ENCODE measurements at regions not wholly inside any gene's neighbourhood (a gene's known extent, or its start where the extent isn't known, plus 50 kb on each side); places are given as distances from the start of the nearest gene placed in this dataset.
"Not testable (repeated sequence)": the region's sequence is repeated elsewhere in the genome, so short reads cannot be mapped to it uniquely, and the experiment has no call there.

DNA sequence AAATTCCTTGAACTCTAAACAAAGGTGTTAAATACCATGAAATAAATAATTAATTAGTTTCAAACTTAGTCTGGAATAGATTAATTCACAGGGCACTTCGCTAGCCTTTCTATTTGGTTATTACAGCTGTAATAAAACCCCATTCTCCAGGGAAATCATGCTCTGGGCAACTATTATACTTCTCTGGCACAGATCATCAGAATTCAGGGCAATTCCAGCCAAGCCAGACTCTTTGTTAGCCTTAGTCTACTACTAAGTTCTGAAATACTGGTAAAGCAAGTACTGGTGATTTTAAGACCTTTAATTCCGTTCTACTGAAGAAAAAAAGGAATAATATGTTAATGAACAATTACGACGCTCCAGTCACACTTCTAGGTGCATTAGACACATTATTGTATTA lies 123.4 kb upstream of the PDE1A start:
- DNase-seq = no peak

- DNase-seq = not testable (repeated sequence)
Observed at GRCh38 chr2:182552232-182552631, 125.4 kb upstream of the PDE1A start.

GRCh38 chr2:182552785-182553184 lies 125.9 kb upstream of the PDE1A start:
- not testable (repeated sequence) for DNase-seq

- DNase-seq = no peak
Observed at GRCh38 chr2:182553483-182553882, 126.6 kb upstream of the PDE1A start.

DNA sequence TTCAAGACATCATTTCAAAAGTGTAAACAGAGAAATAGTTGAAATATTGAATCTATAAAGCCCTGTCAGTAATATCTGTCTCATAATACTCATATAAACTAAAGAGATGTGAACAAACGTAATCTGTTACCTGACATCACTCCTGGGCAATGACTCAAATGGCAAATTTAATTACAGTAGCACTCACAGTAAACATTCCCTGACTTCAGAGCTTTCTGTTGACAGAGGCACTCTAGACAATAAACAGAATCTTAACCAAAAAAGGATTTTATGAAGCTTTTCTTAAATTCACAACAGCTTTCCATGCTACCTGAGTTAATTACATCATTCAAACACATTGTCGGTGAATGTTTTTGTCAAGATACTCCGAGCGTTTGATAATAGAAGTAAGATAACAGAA lies 128.1 kb upstream of the PDE1A start:
- DNase-seq = no peak

- no peak for DNase-seq
Observed at GRCh38 chr2:182558564-182558963, 131.7 kb upstream of the PDE1A start.

GRCh38 chr2:182559623-182560022 lies 132.8 kb upstream of the PDE1A start:
- no peak for DNase-seq

DNA sequence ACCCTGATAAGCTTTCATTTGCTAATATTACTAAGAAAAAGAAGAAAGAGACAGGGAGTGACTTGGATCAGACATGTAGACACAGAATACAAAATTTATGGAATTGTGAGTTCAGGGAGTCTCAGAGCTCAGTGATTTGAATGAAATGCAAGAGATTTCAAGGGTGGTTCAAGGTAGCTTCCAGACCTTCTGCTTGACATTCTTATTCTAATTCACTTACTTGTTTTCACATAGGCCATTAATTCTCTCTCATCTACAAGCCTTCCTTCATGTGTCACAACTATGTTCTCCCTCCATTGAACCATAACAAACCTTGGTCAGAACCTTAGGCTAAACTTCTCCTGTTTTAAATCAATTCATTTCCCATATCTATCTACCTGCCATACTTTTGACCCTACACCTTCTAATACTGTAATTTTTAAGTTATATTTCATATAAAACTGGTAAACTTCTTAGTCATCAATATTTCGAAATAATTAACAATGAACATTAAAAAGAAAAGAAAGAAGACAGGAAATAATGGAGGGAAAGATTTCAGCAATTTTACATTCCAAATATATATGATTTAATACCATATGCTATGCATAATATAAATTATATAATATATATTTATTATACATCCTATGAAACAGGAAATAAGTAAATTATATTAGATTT lies 139.2 kb upstream of the PDE1A start:
- DNase-seq = no peak

GRCh38 chr2:182573553-182573952 lies 142.5 kb upstream of the DNAJC10 start:
- DNase-seq = no peak

DNA sequence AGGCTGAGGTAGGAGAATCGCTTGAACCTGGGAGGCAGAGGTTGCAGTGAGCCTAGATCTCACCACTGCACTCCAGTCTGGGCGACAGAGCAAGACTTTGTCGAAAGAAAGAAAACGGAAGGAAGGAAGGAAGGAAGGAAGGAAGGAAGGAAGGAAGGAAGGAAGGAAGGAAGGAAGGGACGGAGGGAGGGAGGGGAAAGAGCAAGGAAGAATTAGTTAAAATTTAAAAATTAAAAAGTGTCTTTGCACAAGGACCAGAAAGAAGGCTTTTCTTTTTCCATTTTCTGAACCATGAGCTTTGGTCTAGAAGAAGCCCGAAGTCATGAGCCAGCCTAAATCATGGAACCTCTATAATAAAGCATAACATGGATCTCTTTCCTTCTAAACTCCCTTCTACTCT lies 138.2 kb upstream of the DNAJC10 start:
- no peak for DNase-seq

DNA sequence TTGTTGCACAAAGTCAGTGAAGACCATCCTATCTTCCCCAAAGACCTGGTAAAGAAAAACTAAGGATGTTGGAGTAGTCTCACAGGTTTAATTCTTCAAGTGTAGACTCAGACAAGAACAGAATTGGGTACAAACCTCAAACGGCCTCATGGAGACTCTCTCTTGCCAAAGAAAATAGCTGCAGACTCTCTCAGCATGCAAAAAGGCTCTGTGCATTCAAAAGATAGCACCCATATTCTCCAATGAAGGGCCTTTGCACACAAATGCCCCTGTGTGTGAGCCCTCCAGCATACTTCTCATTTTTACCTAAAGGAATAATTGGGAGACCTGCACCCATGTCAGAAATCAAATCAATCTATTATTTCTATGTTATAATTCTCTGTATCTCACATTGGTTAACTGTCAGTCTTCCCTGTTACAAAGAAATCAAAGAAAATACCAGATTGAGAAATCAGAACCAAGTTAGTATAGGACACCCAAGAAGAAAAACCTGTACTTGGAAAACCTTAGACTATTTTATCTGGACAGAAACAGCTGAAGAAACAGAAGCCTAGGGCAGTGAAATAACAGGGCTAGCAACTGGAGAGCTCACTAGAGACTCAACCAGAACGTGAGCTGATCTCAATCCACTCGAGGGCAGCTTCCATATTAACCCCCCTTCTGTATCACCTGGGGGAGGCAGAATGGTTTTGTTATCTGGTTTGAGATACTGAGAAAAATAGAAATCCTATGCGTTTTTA lies 134.7 kb upstream of the DNAJC10 start:
- DNase-seq = no peak

GRCh38 chr2:182584462-182584861 lies 131.6 kb upstream of the DNAJC10 start:
- DNase-seq = no peak

DNA sequence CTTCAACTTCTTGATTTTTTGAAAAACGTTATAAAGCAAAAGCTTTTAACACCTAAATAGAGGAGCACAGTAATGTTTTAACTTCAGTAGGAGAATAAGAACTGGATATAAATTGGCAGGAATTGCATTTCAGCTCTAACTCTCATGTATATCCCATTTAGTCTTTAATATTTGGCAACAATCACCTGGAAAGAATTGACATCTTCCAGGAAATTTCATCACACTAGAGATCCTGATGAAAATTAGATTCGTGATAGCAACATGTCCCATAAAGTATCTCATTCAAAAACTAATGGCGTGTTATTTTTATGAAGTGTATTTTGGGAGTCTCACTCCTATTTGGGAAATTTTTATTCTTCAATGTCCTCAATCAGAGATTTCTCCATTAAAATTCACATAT lies 131.1 kb upstream of the DNAJC10 start:
- DNase-seq = no peak

GRCh38 chr2:182585430-182585829 lies 130.6 kb upstream of the DNAJC10 start:
- no peak for DNase-seq

DNA sequence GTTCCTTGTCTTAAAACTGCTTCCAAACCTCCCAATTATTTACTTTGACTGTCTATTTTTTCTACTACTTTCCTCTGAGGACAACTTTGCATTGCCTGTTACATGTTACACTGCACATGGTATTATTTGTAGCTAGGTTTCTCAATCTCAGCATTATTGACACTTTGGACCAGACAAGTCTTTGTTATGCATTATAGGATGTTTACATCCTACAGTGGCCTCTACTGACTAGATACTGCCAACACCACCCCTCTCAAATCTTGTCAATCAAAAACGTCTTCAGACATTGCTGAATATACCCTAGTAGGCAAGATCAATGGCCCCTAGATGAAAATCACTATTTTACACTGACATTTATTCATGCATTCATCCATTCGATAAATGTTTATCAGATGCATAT lies 129.6 kb upstream of the DNAJC10 start:
- DNase-seq = no peak

DNA sequence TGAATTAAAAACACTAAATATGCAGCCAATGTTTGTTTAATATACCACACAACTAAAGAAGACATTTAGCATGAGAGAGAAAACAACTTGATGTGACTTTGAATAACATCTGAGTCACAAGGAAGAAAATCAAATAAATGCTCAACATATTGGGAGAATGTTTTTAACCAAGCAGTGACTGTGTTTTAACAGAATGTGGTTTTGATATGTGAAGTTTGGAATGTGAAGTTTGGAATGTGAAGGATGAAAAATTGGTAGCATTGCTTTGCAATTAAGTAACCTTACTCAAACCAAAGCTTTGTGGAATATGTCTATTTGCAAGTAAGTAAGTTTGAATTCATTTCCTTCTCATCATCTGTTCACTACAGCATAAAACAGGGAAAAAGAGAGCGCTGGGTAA lies 128.2 kb upstream of the DNAJC10 start:
- no peak for DNase-seq

GRCh38 chr2:182589121-182589520 lies 126.9 kb upstream of the DNAJC10 start:
- DNase-seq = no peak

- no peak for DNase-seq
Observed at GRCh38 chr2:182591774-182592173, 124.3 kb upstream of the DNAJC10 start.

DNA sequence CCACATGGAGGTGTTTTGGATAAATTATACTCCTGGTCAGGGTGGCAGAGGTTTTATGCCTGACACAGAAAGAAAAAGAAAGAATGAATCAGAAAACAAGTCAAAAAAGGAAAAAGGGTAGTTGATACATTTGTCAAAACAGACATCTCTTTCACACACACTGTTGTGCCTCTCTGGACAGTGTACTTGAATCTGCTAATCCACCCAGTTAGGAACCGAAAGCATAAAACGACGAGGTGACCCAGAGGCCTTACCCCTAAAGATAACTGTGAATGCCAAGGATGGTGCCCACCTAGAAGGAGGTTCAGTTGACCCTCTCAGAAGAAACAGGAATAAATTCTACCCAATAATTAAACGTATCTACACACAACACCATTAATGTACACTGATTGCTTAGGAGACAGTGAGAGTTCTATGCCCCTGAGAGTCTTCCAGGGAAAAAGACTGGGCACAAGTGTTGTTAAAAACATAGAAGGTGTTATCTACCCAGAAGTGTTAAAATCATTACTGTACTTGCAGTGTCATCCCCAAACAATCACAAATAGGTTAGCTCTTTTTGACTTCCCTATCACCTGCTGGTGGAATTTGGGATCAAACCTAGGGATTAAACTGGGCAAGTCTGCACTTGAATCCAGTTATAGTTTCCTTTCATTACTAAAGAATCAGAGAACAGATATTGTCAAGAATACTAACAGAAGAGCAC lies 123.2 kb upstream of the DNAJC10 start:
- no peak for DNase-seq

- DNase-seq = no peak
Observed at GRCh38 chr2:182593394-182593975, 122.6 kb upstream of the DNAJC10 start.

DNA sequence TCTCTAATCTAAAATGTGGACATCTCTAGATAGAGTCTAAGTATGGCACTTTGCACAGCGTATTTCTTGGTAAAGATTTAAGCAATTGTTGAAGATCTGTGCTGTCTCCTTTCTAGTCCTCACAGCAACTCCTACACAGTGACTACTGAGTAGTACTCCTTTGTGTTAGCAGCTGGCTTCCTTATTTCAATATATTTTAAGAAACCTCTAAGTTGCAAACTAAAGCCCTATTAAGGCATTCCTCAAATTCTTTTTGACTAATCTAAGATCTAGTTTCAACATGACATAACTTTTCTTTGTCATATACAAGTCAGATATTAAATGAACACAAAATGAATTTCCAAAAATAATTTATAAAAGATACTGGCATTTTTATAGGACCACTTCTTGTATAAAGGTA lies 121.8 kb upstream of the DNAJC10 start:
- DNase-seq = no peak

DNA sequence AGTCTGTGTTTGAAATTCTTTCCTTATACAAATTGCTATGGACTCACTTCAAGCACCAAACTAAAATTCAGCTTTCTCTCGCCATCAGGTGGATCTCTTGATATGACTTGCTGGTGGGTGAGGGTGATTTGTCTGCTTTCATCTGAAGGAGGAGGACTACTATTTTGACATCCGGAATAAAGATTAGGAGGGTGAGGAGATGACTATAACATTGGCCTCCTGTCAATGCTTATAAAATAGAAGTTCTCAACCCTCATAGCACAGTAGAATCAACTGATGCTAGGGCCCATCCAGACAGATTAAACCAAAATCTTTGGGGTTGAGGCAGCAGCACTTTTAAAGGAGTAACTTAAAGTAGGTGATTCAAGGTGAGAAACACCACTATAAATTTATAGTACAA lies 120.4 kb upstream of the DNAJC10 start:
- DNase-seq = no peak

GRCh38 chr2:182597570-182598295 lies 118.3 kb upstream of the DNAJC10 start:
- DNase-seq = no peak

Data from NCI-H1436 treated with DMSO at 0.1 percent for 48 hours (cell line).